ENCODE measurements at regions not wholly inside any gene's neighbourhood (a gene's known extent, or its start where the extent isn't known, plus 50 kb on each side); places are given as distances from the start of the nearest gene placed in this dataset.

- no peak for DNase-seq
Observed at GRCh38 chr14:82190742-82191141, 657.1 kb upstream of the SEL1L start.

GRCh38 chr14:82192387-82192786, 658.7 kb upstream of the SEL1L start:
- no peak for DNase-seq

- DNase-seq = no peak
Observed at GRCh38 chr14:82223276-82223675, 689.6 kb upstream of the SEL1L start.

- no peak for DNase-seq
Observed at GRCh38 chr14:82224610-82225009, 691.0 kb upstream of the SEL1L start.

GRCh38 chr14:82230748-82231147, 697.1 kb upstream of the SEL1L start:
- DNase-seq = no peak

- DNase-seq = no peak
Observed at GRCh38 chr14:82238649-82239048, 705.0 kb upstream of the SEL1L start.

GRCh38 chr14:82239223-82239622, 705.6 kb upstream of the SEL1L start:
- no peak for DNase-seq

- DNase-seq = no peak
Observed at GRCh38 chr14:82244791-82245190, 711.1 kb upstream of the SEL1L start.

GRCh38 chr14:82251494-82251893, 717.8 kb upstream of the SEL1L start:
- no peak for DNase-seq

- no peak for DNase-seq
Observed at GRCh38 chr14:82270286-82270685, 736.6 kb upstream of the SEL1L start.

- no peak for DNase-seq
Observed at GRCh38 chr14:82298811-82299210, 765.2 kb upstream of the SEL1L start.

- no peak for DNase-seq
Observed at GRCh38 chr14:82309199-82309598, 775.5 kb upstream of the SEL1L start.

- peak; percentile 1 for DNase-seq
Observed at GRCh38 chr14:82313889-82314288, 780.2 kb upstream of the SEL1L start.

- DNase-seq = no peak
Observed at GRCh38 chr14:82328442-82328841, 794.8 kb upstream of the SEL1L start.

GRCh38 chr14:82341261-82341810, 807.7 kb upstream of the SEL1L start:
- DNase-seq = no peak

GRCh38 chr14:82342596-82342995, 808.9 kb upstream of the SEL1L start:
- DNase-seq = no peak

- DNase-seq = no peak
Observed at GRCh38 chr14:82345184-82345583, 811.5 kb upstream of the SEL1L start.

- peak; percentile 6 for DNase-seq
Observed at GRCh38 chr14:82354126-82354525, 820.5 kb upstream of the SEL1L start.

- DNase-seq = no peak
Observed at GRCh38 chr14:82359201-82359600, 825.5 kb upstream of the SEL1L start.

- no peak for DNase-seq
Observed at GRCh38 chr14:82362452-82362851, 828.8 kb upstream of the SEL1L start.

- DNase-seq = no peak
Observed at GRCh38 chr14:82365471-82365870, 831.8 kb upstream of the SEL1L start.

GRCh38 chr14:82366803-82367202, 833.1 kb upstream of the SEL1L start:
- DNase-seq = no peak

GRCh38 chr14:82379291-82379690, 845.6 kb upstream of the SEL1L start:
- no peak for DNase-seq

- no peak for DNase-seq
Observed at GRCh38 chr14:82385048-82385447, 851.4 kb upstream of the SEL1L start.

GRCh38 chr14:82387699-82388098, 854.0 kb upstream of the SEL1L start:
- no peak for DNase-seq

GRCh38 chr14:82388488-82388887, 854.8 kb upstream of the SEL1L start:
- no peak for DNase-seq
